DOHH2 (cell line): ENCODE measurements at regions not wholly inside any gene's neighbourhood (a gene's known extent, or its start where the extent isn't known, plus 50 kb on each side); places are given as distances from the start of the nearest gene placed in this dataset.

Source experiments
- H3F3A ChIP-seq: fragments of 200-600 bp; sonication (generic), shearing (Covaris generic); 2 replicates; pipeline ENCODE4 v1.6.0; 2016; ENCODE audit warnings: antibody characterized with exemption, mild to moderate bottlenecking; ENCODE audit not compliant: control insufficient read depth, insufficient read depth
- H3K27ac ChIP-seq: fragments of 200-600 bp; sonication (generic); 2 replicates; pipeline ENCODE4 v1.5.1; 2014; ENCODE audit warnings: low read depth, mild to moderate bottlenecking, low read length, moderate library complexity
- H3K27me3 ChIP-seq: fragments of 200-600 bp; sonication (generic); 2 replicates; pipeline ENCODE4 v1.6.1; 2014; ENCODE audit warnings: mild to moderate bottlenecking, low read length, mixed read lengths; ENCODE audit not compliant: control insufficient read depth
- H3K36me3 ChIP-seq: fragments of 200-600 bp; sonication (generic); 2 replicates; pipeline ENCODE4 v1.6.1; 2014; ENCODE audit warnings: mild to moderate bottlenecking, low read length, moderate library complexity, mixed read lengths; ENCODE audit not compliant: control insufficient read depth
- H3K4me1 ChIP-seq: fragments of 200-600 bp; sonication (generic); 2 replicates; pipeline ENCODE4 v1.6.1; 2014; ENCODE audit warnings: mild to moderate bottlenecking, low read length, mixed read lengths; ENCODE audit not compliant: control insufficient read depth
- H3K4me2 ChIP-seq: fragments of 200-600 bp; sonication (generic); 2 replicates; pipeline ENCODE4 v1.6.0; 2014; ENCODE audit warnings: mild to moderate bottlenecking, low read length, moderate library complexity
- H3K4me3 ChIP-seq: fragments of 200-600 bp; sonication (generic); 2 replicates; pipeline ENCODE4 v1.5.1; 2014; ENCODE audit warnings: mild to moderate bottlenecking, low read length, mixed read lengths
- H3K79me2 ChIP-seq: fragments of 200-600 bp; sonication (generic); 2 replicates; pipeline ENCODE4 v1.6.1; 2014; ENCODE audit warnings: mild to moderate bottlenecking, low read length, mixed read lengths; ENCODE audit not compliant: control insufficient read depth
- H3K9me2 ChIP-seq: fragments of 200-600 bp; sonication (generic); replicated peaks from 2 replicates; pipeline ENCODE4 v1.6.1; 2014; ENCODE audit warnings: mild to moderate bottlenecking, low read length, mixed read lengths; ENCODE audit not compliant: control insufficient read depth
- H3K9me3 ChIP-seq: fragments of 200-600 bp; sonication (generic); 2 replicates; pipeline ENCODE4 v1.6.1; 2014; ENCODE audit warnings: antibody characterized with exemption, low read length, mixed read lengths; ENCODE audit not compliant: control insufficient read depth, insufficient read depth
- H4K20me1 ChIP-seq: fragments of 200-600 bp; sonication (generic); 2 replicates; pipeline ENCODE4 v1.6.0; 2014; ENCODE audit warnings: low read depth, mild to moderate bottlenecking, antibody characterized with exemption, low read length, moderate library complexity; ENCODE audit not compliant: control insufficient read depth, insufficient read depth
- EZH2phosphoT487 ChIP-seq: fragments of 200-600 bp; sonication (generic); IDR thresholded peaks from 2 replicates; pipeline ENCODE4 v1.6.1; 2017; ENCODE audit warnings: borderline replicate concordance, mild to moderate bottlenecking, antibody characterized with exemption, low read length, moderate library complexity, mixed read lengths
- TF ChIP-seq, protein P1 (sequence below): fragments of 200-600 bp; sonication (generic); IDR thresholded peaks from one replicate; pipeline ENCODE4 v1.5.1; 2014; ENCODE audit warnings: antibody characterized with exemption, mild to moderate bottlenecking, low read depth, low read length; ENCODE audit not compliant: poor library complexity, severe bottlenecking

DNA sequence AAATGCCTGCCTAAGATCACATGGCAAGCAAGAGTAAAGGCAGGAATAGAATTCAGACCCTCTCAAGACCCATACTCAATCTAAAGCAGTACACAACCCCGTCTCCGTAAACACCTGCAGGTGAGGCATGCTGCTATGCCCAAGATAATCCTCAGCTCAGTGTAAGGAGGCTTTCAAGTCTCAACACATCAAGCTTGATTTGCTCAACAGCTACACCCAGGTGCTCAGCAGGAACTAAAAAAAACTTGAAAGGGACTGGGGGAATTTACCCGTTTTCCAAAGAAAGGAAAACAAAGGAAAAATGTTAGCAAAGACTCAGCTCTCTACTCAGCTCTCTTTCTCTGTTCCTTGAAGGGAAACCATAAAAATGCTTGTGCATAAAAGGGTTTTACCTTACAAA lies 301.8 kb downstream of the C1D start:
- H3K9me2 ChIP-seq, result no peaks in the 10 kb centered on the region
- no peaks in the 10 kb centered on the region for H3K4me1 ChIP-seq
- H3K4me2 ChIP-seq, result no peak overlapping the region
- no peaks in the 10 kb centered on the region for H3K79me2 ChIP-seq
- H3K27ac ChIP-seq, result no peak overlapping the region
- no peaks in the 10 kb centered on the region for H3F3A ChIP-seq
- no peak for TF ChIP-seq EZH2phosphoT487
- TF ChIP-seq, protein P1, sequence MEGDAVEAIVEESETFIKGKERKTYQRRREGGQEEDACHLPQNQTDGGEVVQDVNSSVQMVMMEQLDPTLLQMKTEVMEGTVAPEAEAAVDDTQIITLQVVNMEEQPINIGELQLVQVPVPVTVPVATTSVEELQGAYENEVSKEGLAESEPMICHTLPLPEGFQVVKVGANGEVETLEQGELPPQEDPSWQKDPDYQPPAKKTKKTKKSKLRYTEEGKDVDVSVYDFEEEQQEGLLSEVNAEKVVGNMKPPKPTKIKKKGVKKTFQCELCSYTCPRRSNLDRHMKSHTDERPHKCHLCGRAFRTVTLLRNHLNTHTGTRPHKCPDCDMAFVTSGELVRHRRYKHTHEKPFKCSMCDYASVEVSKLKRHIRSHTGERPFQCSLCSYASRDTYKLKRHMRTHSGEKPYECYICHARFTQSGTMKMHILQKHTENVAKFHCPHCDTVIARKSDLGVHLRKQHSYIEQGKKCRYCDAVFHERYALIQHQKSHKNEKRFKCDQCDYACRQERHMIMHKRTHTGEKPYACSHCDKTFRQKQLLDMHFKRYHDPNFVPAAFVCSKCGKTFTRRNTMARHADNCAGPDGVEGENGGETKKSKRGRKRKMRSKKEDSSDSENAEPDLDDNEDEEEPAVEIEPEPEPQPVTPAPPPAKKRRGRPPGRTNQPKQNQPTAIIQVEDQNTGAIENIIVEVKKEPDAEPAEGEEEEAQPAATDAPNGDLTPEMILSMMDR, result no peak
- no peaks in the 10 kb centered on the region; the same call in 1 of the 2 replicates for H3K9me3 ChIP-seq
- no peaks in the 10 kb centered on the region for H3K27me3 ChIP-seq
- no peak overlapping the region for H3K4me3 ChIP-seq
- no peaks in the 10 kb centered on the region for H4K20me1 ChIP-seq
- no peaks in the 10 kb centered on the region for H3K36me3 ChIP-seq

DNA sequence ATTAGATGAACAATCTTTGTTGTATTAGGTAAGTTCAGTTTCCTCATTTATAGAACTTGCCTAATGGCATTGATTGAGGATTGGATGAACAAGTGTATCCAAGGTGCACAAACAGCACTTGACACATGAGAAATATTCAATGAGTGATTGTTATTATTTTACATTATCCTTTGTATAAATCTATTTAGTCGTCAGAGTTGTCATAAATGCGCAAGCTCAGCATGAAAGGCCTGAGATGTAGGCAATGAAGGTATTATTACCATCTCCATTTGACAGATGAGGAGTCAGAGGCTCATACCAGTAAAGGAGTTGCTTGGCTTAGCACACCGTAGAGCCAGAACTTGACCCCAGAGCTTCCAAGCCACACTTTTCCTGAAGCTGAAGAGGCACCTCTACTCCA lies 291.4 kb downstream of the C1D start:
- H3K27me3 ChIP-seq, result no peaks in the 10 kb centered on the region
- no peak for TF ChIP-seq EZH2phosphoT487
- TF ChIP-seq, protein P1, result no peak
- no peak overlapping the region for H3K27ac ChIP-seq

DNA sequence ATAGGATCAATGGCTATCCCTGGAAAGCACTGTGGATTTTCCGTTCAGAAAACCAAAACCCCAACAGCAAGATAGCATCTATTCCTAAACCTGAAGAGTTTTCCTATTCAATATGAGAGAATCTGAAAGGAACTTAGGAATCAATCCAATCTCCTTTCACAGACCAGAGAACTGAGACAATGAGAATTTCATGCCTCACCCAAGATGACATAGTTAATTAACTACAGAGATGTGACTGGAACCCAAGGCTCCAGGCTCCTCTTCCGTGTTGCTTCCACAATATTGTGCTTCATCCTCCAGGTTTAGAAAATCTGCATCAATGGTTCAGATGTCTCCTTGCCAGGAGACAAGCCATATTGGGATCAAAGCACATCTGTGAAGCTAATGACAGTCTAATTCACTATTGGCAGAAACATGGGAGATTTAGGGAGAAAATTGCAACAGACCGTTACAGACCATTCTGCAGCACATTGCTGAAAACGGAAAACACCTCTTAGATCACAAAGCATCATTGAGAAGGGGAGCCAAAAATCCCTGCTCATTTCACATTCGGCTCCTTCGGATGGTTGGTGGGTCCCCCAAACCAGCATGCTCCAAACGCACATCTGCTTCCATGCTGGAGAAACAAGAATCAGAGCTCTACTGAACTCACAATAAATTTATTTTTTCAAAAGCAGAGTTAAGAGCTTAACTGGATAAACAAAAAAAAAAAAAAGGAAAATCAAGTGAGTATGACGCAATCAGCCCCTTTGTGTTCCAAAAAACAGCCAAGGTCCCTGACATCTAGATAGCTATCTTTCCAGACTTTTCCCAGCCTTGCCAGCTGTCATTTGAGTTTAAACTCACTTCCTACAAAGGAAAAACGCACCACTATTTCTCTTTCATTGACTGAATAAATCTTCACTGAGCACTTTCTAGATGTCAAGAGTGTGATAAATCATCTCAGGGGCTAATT lies 290.3 kb downstream of the C1D start:
- Histone ChIP-seq H3K4me1 (no peaks in the 10 kb centered on the region), H3K4me2 (no peak overlapping the region), H3K27me3 (no peaks in the 10 kb centered on the region), H3K9me2 (no peaks in the 10 kb centered on the region), H3K4me3 (no peak overlapping the region), H4K20me1 (no peaks in the 10 kb centered on the region), H3K27ac (no peak overlapping the region), H3K79me2 (no peaks in the 10 kb centered on the region), H3F3A (no peaks in the 10 kb centered on the region), H3K9me3 (no peaks in the 10 kb centered on the region), H3K36me3 (no peaks in the 10 kb centered on the region)
- TF ChIP-seq, protein P1, result no peak
- no peak for TF ChIP-seq EZH2phosphoT487

More for the DNA sequence above, 291.4 kb downstream of the C1D start:
- H3K79me2 ChIP-seq, result no peaks in the 10 kb centered on the region
- H3K4me1 ChIP-seq, result no peaks in the 10 kb centered on the region
- H3K36me3 ChIP-seq, result no peaks in the 10 kb centered on the region
- no peaks in the 10 kb centered on the region for H4K20me1 ChIP-seq
- no peaks in the 10 kb centered on the region for H3F3A ChIP-seq
- H3K9me2 ChIP-seq, result no peaks in the 10 kb centered on the region
- no peak overlapping the region for H3K4me2 ChIP-seq
- H3K9me3 ChIP-seq, result no peaks in the 10 kb centered on the region
- no peak overlapping the region for H3K4me3 ChIP-seq
